ENCODE measurements at regions not wholly inside any gene's neighbourhood (a gene's known extent, or its start where the extent isn't known, plus 50 kb on each side); places are given as distances from the start of the nearest gene placed in this dataset.

DNA sequence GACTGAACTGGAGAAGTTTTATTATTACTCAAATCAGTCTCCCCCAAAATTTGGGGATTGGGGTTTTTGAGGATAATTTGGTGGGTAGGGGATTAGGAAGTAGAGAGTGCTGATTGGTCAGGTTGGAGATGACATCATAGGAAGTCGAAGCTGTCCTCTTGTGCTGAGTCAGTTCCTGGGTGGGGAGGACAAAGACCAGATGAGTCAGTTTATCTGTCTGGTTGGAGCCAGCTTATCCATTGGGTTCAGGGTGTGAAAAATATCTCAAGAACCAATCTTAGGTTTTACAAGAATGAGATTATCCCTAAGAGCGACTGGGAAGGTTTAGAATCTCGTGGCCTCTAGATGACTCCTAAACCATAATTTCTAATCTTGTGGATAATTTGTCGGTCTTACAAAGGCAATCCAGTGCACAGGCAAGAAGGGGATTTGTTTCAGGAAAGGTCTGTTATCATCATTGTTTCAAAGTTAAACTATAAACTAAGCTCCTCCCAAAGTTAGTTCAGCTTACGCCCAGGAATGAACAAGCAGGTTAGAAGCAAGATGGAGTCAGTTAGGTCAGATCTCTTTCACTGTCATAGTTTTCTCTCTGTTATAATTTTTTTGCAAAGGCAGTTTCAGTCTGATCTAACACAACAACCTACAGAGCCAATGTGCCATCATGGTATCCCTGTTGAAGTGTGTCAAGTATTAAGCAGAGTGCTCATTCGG, 274.5 kb downstream of the SLC7A11 start:
- DNase-seq, result no peak
- Histone ChIP-seq H3K9ac (ENCODE audit: low read depth in 2 of 2, low read length in 2 of 2) (no peak overlapping the region), H3K4me3 (no peak overlapping the region), H3K27ac (no peak overlapping the region), H3K4me1 (no peaks in the 10 kb centered on the region), H3K9me3 (no peaks in the 10 kb centered on the region), H3K36me3 (no peaks in the 10 kb centered on the region), H3K27me3 (no peaks in the 10 kb centered on the region)
- intact Hi-C loops (cut with DNase I), result no loop called here
- TF ChIP-seq, protein P1, sequence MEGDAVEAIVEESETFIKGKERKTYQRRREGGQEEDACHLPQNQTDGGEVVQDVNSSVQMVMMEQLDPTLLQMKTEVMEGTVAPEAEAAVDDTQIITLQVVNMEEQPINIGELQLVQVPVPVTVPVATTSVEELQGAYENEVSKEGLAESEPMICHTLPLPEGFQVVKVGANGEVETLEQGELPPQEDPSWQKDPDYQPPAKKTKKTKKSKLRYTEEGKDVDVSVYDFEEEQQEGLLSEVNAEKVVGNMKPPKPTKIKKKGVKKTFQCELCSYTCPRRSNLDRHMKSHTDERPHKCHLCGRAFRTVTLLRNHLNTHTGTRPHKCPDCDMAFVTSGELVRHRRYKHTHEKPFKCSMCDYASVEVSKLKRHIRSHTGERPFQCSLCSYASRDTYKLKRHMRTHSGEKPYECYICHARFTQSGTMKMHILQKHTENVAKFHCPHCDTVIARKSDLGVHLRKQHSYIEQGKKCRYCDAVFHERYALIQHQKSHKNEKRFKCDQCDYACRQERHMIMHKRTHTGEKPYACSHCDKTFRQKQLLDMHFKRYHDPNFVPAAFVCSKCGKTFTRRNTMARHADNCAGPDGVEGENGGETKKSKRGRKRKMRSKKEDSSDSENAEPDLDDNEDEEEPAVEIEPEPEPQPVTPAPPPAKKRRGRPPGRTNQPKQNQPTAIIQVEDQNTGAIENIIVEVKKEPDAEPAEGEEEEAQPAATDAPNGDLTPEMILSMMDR (IDR thresholded peaks at IDR 0.05), result no peak

GRCh38 chr4:137966504-137966903, 275.6 kb downstream of the SLC7A11 start:
- Histone ChIP-seq H3K4me1 (no peaks in the 10 kb centered on the region), H3K36me3 (no peaks in the 10 kb centered on the region), H3K9me3 (no peaks in the 10 kb centered on the region), H3K27ac (no peak overlapping the region), H3K9ac (ENCODE audit: low read depth in 2 of 2, low read length in 2 of 2) (no peak overlapping the region), H3K4me3 (no peak overlapping the region), H3K27me3 (no peaks in the 10 kb centered on the region)
- TF ChIP-seq, protein P1 (IDR thresholded peaks at IDR 0.05), result no peak
- no peak for DNase-seq
- intact Hi-C loops (cut with DNase I), result no loop called here

DNA sequence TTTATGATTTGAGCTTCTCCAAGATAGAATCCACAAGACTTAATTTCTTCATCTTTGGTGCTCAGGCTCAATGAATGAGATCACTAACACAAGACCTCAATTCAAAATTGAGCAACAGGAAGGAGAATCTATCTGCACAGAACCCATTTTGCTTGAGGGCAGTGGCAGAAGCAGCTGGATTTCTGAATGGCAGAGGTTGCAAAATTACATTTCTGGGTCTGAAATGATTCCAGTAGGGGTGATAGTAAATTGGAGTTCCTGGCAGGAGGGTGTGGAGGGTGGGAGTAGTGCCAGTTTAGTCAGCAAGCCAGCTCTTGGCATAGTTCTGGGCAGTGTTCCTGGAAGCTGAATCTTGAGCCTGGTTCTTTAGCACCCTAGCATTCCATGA, 281.1 kb downstream of the SLC7A11 start:
- intact Hi-C loops (cut with DNase I), result no loop called here
- no peak for DNase-seq

DNA sequence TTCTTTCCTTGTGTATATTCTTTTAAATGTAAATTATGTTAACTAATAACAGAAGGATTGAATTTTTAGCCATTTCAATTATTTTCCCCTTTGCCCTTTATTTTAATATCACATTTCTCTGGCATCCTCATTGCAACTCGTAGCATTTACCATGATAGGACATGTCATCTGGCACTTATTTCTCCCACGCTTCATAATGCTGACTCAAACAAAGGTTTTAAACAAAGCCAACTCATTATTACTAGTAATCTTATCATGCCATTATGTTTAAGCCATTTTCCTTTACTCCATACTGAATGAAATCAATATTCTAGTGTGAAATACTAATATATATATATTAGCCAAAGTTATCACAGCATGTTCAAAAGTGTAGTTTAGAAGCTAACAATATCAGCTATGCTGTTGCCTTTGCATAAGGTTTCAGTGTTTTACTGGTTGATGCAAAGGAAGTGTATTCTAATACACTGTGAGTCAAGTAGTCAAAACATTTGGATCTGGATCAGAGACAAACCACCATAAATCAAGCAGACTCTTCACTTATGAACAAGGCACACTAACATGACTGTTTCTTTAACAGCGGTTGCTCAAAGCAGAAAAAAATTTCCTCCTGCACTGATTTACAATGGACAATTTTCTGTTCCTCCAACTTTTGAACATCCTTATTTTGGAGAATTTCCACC, 281.6 kb downstream of the SLC7A11 start:
- H3K9ac ChIP-seq (ENCODE audit: low read depth in 2 of 2, low read length in 2 of 2), result no peak overlapping the region
- H3K27ac ChIP-seq, result no peak overlapping the region
- intact Hi-C loops (cut with DNase I), result no loop called here

More for the DNA sequence above, 281.1 kb downstream of the SLC7A11 start:
- Histone ChIP-seq H3K4me3 (no peak overlapping the region), H3K4me1 (no peaks in the 10 kb centered on the region), H3K9me3 (no peaks in the 10 kb centered on the region), H3K9ac (ENCODE audit: low read depth in 2 of 2, low read length in 2 of 2) (no peak overlapping the region), H3K27me3 (no peaks in the 10 kb centered on the region), H3K36me3 (no peaks in the 10 kb centered on the region), H3K27ac (no peak overlapping the region)
- TF ChIP-seq, protein P1 (IDR thresholded peaks at IDR 0.05), result no peak

DNA sequence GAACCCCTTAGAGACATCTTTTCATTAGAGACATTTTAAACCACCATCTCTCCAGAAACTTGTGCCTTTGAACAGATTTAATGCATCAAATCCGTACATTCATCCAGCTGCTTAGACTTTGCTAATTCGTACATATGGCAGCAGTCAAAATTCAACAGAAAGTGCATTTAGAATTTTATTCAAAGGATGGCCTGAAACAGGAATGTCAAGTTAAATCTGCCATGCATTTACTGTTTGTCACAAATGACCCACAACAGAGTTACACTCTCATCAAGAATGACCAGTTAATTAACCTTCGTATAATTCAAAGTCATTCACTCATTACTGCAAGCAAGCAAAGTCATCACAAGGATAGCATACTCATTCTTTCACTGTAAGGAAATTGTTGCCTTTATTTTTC, 284.3 kb downstream of the SLC7A11 start:
- no peaks in the 10 kb centered on the region for H3K4me1 ChIP-seq
- no peaks in the 10 kb centered on the region for H3K9me3 ChIP-seq
- intact Hi-C loops (cut with DNase I), result no loop called here
- TF ChIP-seq, protein P1 (IDR thresholded peaks at IDR 0.05), result no peak
- no peaks in the 10 kb centered on the region for H3K36me3 ChIP-seq
- H3K27ac ChIP-seq, result no peak overlapping the region
- no peak overlapping the region for H3K9ac ChIP-seq (ENCODE audit: low read depth in 2 of 2, low read length in 2 of 2)
- DNase-seq, result no peak
- no peaks in the 10 kb centered on the region for H3K27me3 ChIP-seq
- no peak overlapping the region for H3K4me3 ChIP-seq

More for the DNA sequence above, 281.6 kb downstream of the SLC7A11 start:
- H3K9me3 ChIP-seq, result no peaks in the 10 kb centered on the region
- H3K36me3 ChIP-seq, result no peaks in the 10 kb centered on the region
- TF ChIP-seq, protein P1 (IDR thresholded peaks at IDR 0.05), result no peak
- no peaks in the 10 kb centered on the region for H3K4me1 ChIP-seq
- H3K27me3 ChIP-seq, result no peaks in the 10 kb centered on the region
- no peak overlapping the region for H3K4me3 ChIP-seq
- DNase-seq, result no peak
